WTC11 (cell line): ENCODE measurements at regions not wholly inside any gene's neighbourhood (a gene's known extent, or its start where the extent isn't known, plus 50 kb on each side); places are given as distances from the start of the nearest gene placed in this dataset.

Experiments
- CTCF ChIP-seq: fragments of 200-600 bp; IDR thresholded peaks from 2 replicates; pipeline ENCODE4 v1.8.0; 2022; ENCODE audit warnings: antibody characterized with exemption
- ESRRA ChIP-seq: sonication (generic); formaldehyde crosslinking; IDR thresholded peaks from 2 replicates; pipeline ENCODE4 v1.8.1; 2022; ENCODE audit warnings: mild to moderate bottlenecking, missing genetic modification reagents, borderline replicate concordance
- ZNF416 ChIP-seq: fragments of 250-450 bp; sonication (Bioruptor Pico); IDR thresholded peaks from 2 replicates; pipeline ENCODE4 v1.9.0; 2021; ENCODE audit warnings: mild to moderate bottlenecking, inconsistent platforms
- TF ChIP-seq, protein P1 (sequence below): sonication (generic); formaldehyde crosslinking; IDR thresholded peaks from 2 replicates; pipeline ENCODE4 v1.8.1; 2022; ENCODE audit warnings: low read depth, missing genetic modification reagents, borderline replicate concordance

- TF ChIP-seq CTCF (no peak), ZNF416 (no peak), ESRRA (CRISPR knock-in tag) (no peak)
- TF ChIP-seq, protein P1, sequence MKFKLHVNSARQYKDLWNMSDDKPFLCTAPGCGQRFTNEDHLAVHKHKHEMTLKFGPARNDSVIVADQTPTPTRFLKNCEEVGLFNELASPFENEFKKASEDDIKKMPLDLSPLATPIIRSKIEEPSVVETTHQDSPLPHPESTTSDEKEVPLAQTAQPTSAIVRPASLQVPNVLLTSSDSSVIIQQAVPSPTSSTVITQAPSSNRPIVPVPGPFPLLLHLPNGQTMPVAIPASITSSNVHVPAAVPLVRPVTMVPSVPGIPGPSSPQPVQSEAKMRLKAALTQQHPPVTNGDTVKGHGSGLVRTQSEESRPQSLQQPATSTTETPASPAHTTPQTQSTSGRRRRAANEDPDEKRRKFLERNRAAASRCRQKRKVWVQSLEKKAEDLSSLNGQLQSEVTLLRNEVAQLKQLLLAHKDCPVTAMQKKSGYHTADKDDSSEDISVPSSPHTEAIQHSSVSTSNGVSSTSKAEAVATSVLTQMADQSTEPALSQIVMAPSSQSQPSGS (CRISPR knock-in tag), result no peak
Measured at GRCh38 chr21:35625576-35625975, 434.8 kb downstream of the SETD4 start.
